Parathyroid adenoma (tissue), 2 donors: ENCODE measurements at regions not wholly inside any gene's neighbourhood (a gene's known extent, or its start where the extent isn't known, plus 50 kb on each side); places are given as distances from the start of the nearest gene placed in this dataset.

Source experiments
- H2AFZ ChIP-seq: fragments of 300-600 bp; sonication (generic); one replicate; pipeline ENCODE4 v1.7.0; 2017; ENCODE audit warnings: antibody characterized with exemption, mild to moderate bottlenecking
- H3K27ac ChIP-seq: fragments of 300-600 bp; sonication (generic); one replicate; pipeline ENCODE4 v1.7.0; 2017
- H3K27me3 ChIP-seq: fragments of 300-600 bp; sonication (generic); one replicate; pipeline ENCODE4 v1.7.0; 2017; ENCODE audit warnings: low read length; ENCODE audit not compliant: control insufficient read depth, insufficient read depth
- H3K36me3 ChIP-seq: fragments of 300-600 bp; sonication (generic); one replicate; pipeline ENCODE4 v1.7.0; 2017; ENCODE audit warnings: low read length; ENCODE audit not compliant: control insufficient read depth, insufficient read depth
- H3K4me1 ChIP-seq: fragments of 300-600 bp; sonication (generic); one replicate; pipeline ENCODE4 v1.7.0; 2017; ENCODE audit warnings: control low read depth
- H3K4me2 ChIP-seq: fragments of 300-600 bp; sonication (generic); one replicate; pipeline ENCODE4 v1.7.0; 2017; ENCODE audit warnings: low read length
- H3K4me3 ChIP-seq: fragments of 300-600 bp; sonication (generic); one replicate; pipeline ENCODE4 v1.7.0; 2017; ENCODE audit warnings: low read depth, low read length
- H3K79me2 ChIP-seq: fragments of 300-600 bp; sonication (generic); one replicate; pipeline ENCODE4 v1.7.0; 2017; ENCODE audit warnings: control low read depth
- H3K9ac ChIP-seq: fragments of 300-600 bp; sonication (generic); one replicate; pipeline ENCODE4 v1.7.0; 2017; ENCODE audit warnings: mild to moderate bottlenecking
- H3K9me3 ChIP-seq: fragments of 300-600 bp; sonication (generic); one replicate; pipeline ENCODE4 v1.7.0; 2017; ENCODE audit warnings: low read length; ENCODE audit not compliant: control insufficient read depth
- CTCF ChIP-seq: fragments of 300-600 bp; sonication (generic); IDR thresholded peaks from one replicate; pipeline ENCODE4 v1.7.0; 2017; ENCODE audit warnings: antibody characterized with exemption, mild to moderate bottlenecking
- donor health status: primary hyperparathyroidism.

DNA sequence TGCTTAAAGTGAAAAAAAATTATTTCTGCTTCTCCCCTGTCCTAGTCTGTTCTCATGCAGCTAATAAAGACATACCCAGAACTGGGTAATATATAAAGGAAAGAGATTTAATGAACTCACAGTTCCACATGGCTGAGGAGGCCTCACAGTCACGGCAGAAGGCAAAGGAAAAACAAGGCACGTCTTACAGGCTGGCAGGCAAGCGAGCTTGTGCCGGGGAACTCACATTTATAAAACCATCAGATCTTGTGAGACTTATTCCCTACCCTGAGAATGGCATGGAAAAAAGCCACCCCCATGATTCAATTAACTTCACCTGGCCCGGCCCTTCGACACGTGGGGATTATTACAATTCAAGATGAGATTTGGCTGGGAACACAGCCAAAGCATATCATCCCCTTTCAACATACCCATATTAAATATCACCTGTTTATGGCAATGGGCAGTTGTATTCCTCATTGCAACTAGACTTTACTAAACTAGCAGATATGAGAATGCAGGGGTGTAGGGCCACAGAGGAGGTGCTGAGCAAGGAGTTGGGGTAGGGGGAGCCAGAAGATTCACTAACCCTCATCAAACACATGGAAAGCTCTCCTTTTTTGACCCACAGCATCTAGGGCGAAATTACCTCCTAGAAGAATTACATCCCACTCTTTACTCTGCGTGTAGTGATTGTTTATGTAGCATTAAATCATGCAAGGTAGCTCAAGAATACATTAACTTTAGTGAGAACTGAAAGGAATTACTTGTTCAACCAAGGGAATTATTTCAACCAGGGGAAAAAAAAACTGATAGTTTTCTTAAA is 183.3 kb upstream of the DOK6 start:
- no peaks in the 10 kb centered on the region for H3K27me3 ChIP-seq
- TF ChIP-seq CTCF = no peak
- H3K4me3 ChIP-seq = no peak overlapping the region
- H3K27ac ChIP-seq = no peak overlapping the region
- H2AFZ ChIP-seq = no peak overlapping the region
- no peak overlapping the region for H3K4me2 ChIP-seq
- H3K79me2 ChIP-seq = no peaks in the 10 kb centered on the region
- no peak overlapping the region for H3K9ac ChIP-seq
- H3K36me3 ChIP-seq = no peaks in the 10 kb centered on the region
- no peaks in the 10 kb centered on the region for H3K4me1 ChIP-seq
- H3K9me3 ChIP-seq = no peaks in the 10 kb centered on the region

DNA sequence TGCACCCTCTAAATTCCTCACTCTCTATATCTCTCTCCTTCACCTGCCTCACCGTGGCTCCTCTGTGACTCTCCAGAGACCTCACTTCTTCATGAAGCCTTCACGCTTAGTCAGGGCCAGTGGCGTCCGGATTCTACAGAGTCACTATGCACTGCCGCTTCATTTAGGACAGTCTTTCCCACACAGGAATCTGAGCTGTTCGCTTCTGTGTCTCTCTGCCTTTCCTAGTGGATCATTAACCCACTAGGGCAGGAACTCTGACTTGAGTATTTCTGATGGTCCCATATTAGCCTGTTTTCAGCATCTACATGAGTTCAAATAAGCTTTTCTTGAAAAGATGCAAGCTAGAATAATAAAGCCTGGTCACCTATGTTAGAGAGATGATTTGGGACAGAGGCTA is 180.2 kb upstream of the DOK6 start:
- Histone ChIP-seq H3K9me3 (no peaks in the 10 kb centered on the region), H3K4me1 (no peaks in the 10 kb centered on the region), H3K36me3 (no peaks in the 10 kb centered on the region), H3K27ac (no peak overlapping the region), H3K4me2 (no peak overlapping the region), H2AFZ (no peak overlapping the region), H3K27me3 (no peaks in the 10 kb centered on the region), H3K4me3 (no peak overlapping the region), H3K79me2 (no peaks in the 10 kb centered on the region), H3K9ac (no peak overlapping the region)
- no peak for TF ChIP-seq CTCF

DNA sequence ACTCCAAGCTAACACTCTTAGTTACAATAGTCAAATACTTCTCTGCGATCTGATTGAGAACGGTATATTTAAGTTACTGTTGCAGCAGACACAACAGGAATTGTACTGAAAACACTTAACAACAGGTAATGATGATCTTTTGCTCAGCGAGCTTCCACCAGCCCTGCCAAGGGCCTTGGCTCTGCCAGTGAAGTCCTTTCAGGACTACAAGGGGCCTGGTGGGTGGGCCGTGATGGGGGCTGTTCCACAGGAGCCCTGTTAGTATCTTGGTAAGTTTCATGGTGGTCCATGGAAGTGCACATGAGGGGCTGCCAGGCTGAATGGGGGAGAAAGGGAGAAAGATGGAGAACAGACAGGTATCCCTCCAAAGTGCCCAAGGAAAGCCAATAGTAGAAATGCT is 178.6 kb upstream of the DOK6 start:
- Histone ChIP-seq H3K27me3 (no peaks in the 10 kb centered on the region), H3K36me3 (no peaks in the 10 kb centered on the region), H3K4me2 (no peak overlapping the region), H3K9me3 (no peaks in the 10 kb centered on the region), H3K27ac (no peak overlapping the region), H3K4me3 (no peak overlapping the region), H3K79me2 (no peaks in the 10 kb centered on the region), H2AFZ (no peak overlapping the region), H3K9ac (no peak overlapping the region), H3K4me1 (no peaks in the 10 kb centered on the region)
- no peak for TF ChIP-seq CTCF

GRCh38 chr18:69226971-69227370 is 173.7 kb upstream of the DOK6 start:
- H3K4me2 ChIP-seq = no peak overlapping the region
- no peak for TF ChIP-seq CTCF
- H3K9me3 ChIP-seq = no peaks in the 10 kb centered on the region
- no peaks in the 10 kb centered on the region for H3K36me3 ChIP-seq
- no peak overlapping the region for H2AFZ ChIP-seq
- no peak overlapping the region for H3K27ac ChIP-seq
- H3K4me1 ChIP-seq = no peaks in the 10 kb centered on the region
- H3K27me3 ChIP-seq = no peaks in the 10 kb centered on the region
- H3K9ac ChIP-seq = no peak overlapping the region
- no peak overlapping the region for H3K4me3 ChIP-seq
- no peaks in the 10 kb centered on the region for H3K79me2 ChIP-seq

DNA sequence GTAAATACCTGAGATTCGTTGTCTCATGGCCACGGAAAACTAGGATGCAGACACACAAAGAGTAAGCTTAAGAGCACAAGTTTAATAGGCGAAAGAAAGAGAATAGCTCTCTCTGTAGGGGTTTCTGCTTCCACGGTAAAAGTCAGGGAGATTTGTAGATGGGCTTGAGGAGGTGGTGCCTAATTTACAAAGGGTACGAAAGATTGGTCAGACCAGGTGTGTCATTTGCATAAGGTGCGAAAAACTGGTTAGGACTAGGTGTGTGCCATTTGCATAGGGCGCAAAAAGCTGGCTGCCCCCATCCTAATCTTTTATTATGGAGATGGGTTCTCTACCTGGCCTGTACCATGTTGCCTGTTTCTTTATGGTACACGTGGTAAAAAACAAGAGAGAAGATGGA is 170.5 kb upstream of the DOK6 start:
- Histone ChIP-seq H3K79me2 (no peaks in the 10 kb centered on the region), H2AFZ (no peak overlapping the region), H3K36me3 (no peaks in the 10 kb centered on the region), H3K9me3 (no peaks in the 10 kb centered on the region), H3K9ac (no peak overlapping the region), H3K27ac (no peak overlapping the region), H3K4me1 (no peaks in the 10 kb centered on the region), H3K4me2 (no peak overlapping the region), H3K27me3 (no peaks in the 10 kb centered on the region), H3K4me3 (no peak overlapping the region)
- no peak for TF ChIP-seq CTCF
